ENCODE measurements at regions not wholly inside any gene's neighbourhood (a gene's known extent, or its start where the extent isn't known, plus 50 kb on each side); places are given as distances from the start of the nearest gene placed in this dataset.

- DNase-seq: no peak
- in situ Hi-C loops (cut with HindIII; ENCODE audit: low pct_ligation_motif_present, low pct_unique_long_range_greater_than_20kb, low sequenced_read_pairs): no loop called here
Observed at GRCh38 chr1:106072909-106073600, 983.4 kb upstream of the PRMT6 start.

- in situ Hi-C loops (cut with HindIII; ENCODE audit: low pct_ligation_motif_present, low pct_unique_long_range_greater_than_20kb, low sequenced_read_pairs): no loop called here
- DNase-seq: no peak
Observed at GRCh38 chr1:106080608-106081325, 975.7 kb upstream of the PRMT6 start.

DNA sequence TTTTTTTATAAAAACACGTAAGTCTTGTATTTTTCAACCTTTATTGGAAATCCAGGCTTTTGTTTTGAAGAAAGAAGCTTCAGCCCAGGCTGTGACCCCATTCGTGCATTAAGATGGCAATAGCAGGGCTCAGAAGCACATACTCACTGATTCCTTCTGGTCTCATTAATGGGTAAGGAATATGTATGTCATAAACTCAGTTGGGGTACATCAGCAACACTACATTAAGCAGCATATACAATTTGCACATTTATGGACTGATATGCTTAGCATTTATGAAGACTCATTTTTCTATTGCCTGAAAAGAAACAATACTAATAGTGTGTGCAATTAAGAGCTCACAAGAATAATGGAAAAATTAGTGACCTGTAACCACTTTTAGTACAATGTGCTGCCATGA, 945.4 kb upstream of the PRMT6 start:
- no peak for DNase-seq
- in situ Hi-C loops (cut with HindIII; ENCODE audit: low pct_ligation_motif_present, low pct_unique_long_range_greater_than_20kb, low sequenced_read_pairs): no loop called here

- in situ Hi-C loops (cut with HindIII; ENCODE audit: low pct_ligation_motif_present, low pct_unique_long_range_greater_than_20kb, low sequenced_read_pairs): no loop called here
- DNase-seq: no peak
Observed at GRCh38 chr1:106113851-106114250, 942.6 kb upstream of the PRMT6 start.

DNA sequence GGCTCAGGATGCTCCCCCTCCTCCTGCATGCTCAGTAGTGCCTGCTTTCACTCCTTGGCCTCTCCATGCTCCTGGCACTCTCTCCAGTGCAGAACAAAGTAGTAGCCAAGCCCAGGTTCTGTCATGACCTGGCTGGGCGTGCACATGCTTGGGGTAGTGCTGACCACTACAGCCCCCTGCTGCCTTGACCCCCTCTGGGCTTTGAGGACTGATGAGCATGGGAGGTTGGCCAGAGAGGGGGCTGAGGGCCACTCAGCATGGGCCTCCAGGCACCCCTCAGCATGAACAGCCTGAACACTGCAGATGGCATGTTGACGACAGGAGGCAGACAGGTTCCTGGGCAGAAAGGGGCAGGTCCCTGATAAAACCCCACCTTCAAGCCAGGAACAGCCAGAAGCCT, 935.7 kb upstream of the PRMT6 start:
- in situ Hi-C loops (cut with HindIII; ENCODE audit: low pct_ligation_motif_present, low pct_unique_long_range_greater_than_20kb, low sequenced_read_pairs): no loop called here

DNA sequence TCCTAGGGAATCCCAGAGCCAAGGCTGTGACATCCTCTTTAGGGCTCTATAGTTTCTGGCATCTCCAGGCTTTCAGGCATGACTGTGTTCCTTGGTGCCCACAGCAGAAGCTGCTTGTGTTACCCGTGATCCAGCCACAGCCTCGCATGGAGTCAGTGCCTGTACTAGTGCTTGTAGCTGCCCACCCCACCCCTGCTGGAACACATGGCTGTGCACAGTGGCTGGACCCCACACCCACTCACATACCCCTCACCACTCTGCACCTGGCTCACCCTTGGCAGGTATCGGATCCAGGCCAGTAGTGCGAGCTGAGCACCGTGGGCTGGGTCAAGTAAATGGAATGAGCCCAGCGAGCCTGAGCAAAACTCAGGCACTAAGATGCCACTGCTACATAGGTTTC, 934.7 kb upstream of the PRMT6 start:
- in situ Hi-C loops (cut with HindIII; ENCODE audit: low pct_ligation_motif_present, low pct_unique_long_range_greater_than_20kb, low sequenced_read_pairs): no loop called here
- DNase-seq: no peak

More for the DNA sequence above, 935.7 kb upstream of the PRMT6 start:
- no peak for DNase-seq

DNA sequence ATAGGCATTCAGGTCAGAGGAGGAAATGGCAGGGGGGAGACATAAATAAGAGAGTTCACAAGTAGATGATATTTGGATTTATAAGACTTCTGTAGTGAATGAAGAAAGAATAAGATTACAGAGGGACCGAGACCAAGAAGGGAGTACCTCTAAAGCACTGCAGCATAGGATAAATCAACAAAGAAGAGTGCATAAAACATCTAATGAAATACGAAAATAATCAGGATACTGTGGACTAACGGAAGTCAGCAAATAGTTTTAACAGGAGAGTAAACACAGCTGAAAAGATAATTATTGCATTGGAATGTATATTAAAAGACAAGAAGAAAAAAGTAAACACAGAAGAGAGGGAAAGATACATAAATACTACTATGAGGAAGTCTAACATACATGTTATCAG, 921.9 kb upstream of the PRMT6 start:
- DNase-seq: no peak
- in situ Hi-C loops (cut with HindIII; ENCODE audit: low pct_ligation_motif_present, low pct_unique_long_range_greater_than_20kb, low sequenced_read_pairs): no loop called here

GRCh38 chr1:106173101-106173500, 883.4 kb upstream of the PRMT6 start:
- DNase-seq: no peak
- in situ Hi-C loops (cut with HindIII; ENCODE audit: low pct_ligation_motif_present, low pct_unique_long_range_greater_than_20kb, low sequenced_read_pairs): no loop called here

GRCh38 chr1:106178791-106179190, 877.7 kb upstream of the PRMT6 start:
- in situ Hi-C loops (cut with HindIII; ENCODE audit: low pct_ligation_motif_present, low pct_unique_long_range_greater_than_20kb, low sequenced_read_pairs): no loop called here

DNA sequence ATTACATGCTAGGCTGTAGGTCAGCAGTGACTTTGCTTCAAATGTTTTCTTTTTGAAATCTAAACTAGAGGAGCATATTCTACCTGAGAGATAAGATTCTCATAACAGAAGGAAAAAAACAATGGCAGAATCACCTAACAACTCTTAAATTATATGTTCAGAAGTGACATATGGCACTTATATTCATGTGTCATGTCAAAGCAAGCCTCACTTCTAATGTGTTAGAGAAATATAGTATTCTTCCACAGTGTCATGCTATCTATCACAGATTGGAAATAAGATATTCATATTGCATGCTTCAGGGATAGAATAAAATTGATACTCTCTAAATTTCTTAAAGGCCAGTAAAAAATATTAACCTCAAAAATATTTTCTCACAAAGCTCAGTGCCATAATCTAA, 874.6 kb upstream of the PRMT6 start:
- DNase-seq: no peak
- in situ Hi-C loops (cut with HindIII; ENCODE audit: low pct_ligation_motif_present, low pct_unique_long_range_greater_than_20kb, low sequenced_read_pairs): no loop called here

More at GRCh38 chr1:106178791-106179190, 877.7 kb upstream of the PRMT6 start:
- DNase-seq: no peak

DNA sequence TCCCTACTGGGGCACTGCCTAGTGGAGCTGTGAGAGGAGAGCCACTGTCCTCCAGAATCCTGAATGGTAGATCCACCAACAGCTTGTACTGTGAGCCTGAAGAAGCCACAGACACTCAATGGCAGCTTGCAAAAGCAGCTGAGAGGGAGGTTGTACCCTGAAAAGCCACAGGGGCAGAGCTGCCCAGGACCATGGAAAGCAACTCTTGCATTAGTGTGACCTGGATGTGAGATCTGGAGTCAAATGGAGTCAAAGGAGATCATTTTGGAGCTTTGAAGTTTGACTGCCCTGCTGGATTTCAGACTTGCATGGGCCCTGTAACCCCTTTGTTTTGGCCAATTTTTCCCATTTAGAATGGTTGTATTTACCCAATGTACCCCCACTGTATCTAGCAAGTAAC, 871.4 kb upstream of the PRMT6 start:
- in situ Hi-C loops (cut with HindIII; ENCODE audit: low pct_ligation_motif_present, low pct_unique_long_range_greater_than_20kb, low sequenced_read_pairs): no loop called here

GRCh38 chr1:106189780-106190179, 866.7 kb upstream of the PRMT6 start:
- in situ Hi-C loops (cut with HindIII; ENCODE audit: low pct_ligation_motif_present, low pct_unique_long_range_greater_than_20kb, low sequenced_read_pairs): no loop called here

More for the DNA sequence above, 871.4 kb upstream of the PRMT6 start:
- DNase-seq: no peak

DNA sequence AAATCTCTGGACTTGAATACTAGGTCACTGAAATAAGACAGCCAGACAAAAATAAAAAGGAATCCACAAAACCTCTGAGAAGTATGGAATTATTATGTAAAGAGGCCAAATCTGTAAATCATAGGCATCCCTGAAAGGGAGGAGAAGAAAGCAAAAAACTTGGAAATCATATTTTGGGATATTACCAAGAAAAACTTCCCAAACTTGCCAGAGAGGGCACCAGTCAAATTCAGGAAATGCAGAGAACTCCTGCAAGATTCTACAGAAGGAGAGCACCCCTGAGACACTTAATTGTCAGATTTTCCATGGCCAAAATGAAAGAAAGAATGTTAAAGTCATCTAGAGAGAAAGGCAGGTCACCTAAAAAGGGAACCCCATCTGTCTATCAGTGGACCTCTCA, 862.3 kb upstream of the PRMT6 start:
- in situ Hi-C loops (cut with HindIII; ENCODE audit: low pct_ligation_motif_present, low pct_unique_long_range_greater_than_20kb, low sequenced_read_pairs): no loop called here
- no peak for DNase-seq

More at GRCh38 chr1:106189780-106190179, 866.7 kb upstream of the PRMT6 start:
- DNase-seq: no peak

DNA sequence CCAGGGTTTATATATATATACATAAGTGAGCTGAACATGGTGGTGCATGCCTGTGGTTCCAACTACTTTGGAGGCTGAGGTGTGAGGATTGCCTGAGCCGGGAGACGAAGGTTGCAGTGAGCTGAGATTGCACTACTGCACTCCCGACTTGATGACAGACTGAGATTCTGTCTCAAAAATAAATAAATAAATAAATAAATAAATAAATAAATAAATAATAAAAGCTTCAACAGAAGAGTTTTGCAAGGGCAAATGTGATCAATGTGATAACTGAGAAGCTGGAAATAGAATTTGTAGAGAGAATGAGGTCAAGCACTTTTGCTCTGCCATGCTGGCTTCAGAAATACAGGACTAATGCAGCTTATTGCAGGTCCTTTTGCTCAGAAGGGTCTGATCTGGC, 855.8 kb upstream of the PRMT6 start:
- in situ Hi-C loops (cut with HindIII; ENCODE audit: low pct_ligation_motif_present, low pct_unique_long_range_greater_than_20kb, low sequenced_read_pairs): no loop called here
- DNase-seq: no peak

DNA sequence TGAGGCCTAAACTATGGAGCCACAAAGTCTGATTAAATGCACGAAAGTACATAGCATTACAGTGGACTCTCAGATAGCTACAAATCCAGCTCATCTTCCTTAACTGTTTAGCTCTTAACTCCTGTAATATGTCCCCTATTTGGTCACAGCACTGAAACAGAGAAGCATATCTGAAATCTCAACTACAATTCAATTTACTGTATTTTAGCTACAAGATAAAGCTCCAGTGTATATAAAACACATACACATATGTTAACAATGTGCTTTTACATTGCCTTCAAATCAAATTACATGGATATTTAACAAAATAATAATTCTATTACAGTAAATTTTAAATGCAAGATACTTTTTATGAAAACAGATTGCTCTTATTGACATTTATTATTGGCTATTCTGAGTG, 849.3 kb upstream of the PRMT6 start:
- no peak for DNase-seq
- in situ Hi-C loops (cut with HindIII; ENCODE audit: low pct_ligation_motif_present, low pct_unique_long_range_greater_than_20kb, low sequenced_read_pairs): no loop called here

- in situ Hi-C loops (cut with HindIII; ENCODE audit: low pct_ligation_motif_present, low pct_unique_long_range_greater_than_20kb, low sequenced_read_pairs): no loop called here
- no peak for DNase-seq
Observed at GRCh38 chr1:106217765-106218164, 838.7 kb upstream of the PRMT6 start.

GRCh38 chr1:106222403-106222802, 834.1 kb upstream of the PRMT6 start:
- no peak for DNase-seq
- in situ Hi-C loops (cut with HindIII; ENCODE audit: low pct_ligation_motif_present, low pct_unique_long_range_greater_than_20kb, low sequenced_read_pairs): no loop called here

DNA sequence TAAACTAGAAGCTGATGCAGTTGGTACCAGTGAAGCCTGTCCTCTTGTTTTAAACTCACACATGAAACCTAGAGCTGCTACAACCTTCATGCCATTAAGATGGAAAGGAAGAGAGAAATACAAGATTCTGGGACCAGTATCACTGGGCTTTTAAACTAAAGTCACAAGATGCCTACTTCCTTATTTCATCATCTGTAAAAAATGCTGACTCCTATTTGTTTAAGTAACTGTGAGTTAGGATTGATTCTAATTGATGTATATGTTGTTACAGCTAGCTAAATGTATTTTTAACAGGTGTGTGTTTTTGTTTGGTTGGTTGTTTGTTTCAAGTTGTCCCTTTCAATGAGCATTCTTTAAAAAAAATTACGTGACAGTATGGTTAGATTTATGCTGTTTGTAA, 833.3 kb upstream of the PRMT6 start:
- DNase-seq: no peak
- in situ Hi-C loops (cut with HindIII; ENCODE audit: low pct_ligation_motif_present, low pct_unique_long_range_greater_than_20kb, low sequenced_read_pairs): no loop called here

DNA sequence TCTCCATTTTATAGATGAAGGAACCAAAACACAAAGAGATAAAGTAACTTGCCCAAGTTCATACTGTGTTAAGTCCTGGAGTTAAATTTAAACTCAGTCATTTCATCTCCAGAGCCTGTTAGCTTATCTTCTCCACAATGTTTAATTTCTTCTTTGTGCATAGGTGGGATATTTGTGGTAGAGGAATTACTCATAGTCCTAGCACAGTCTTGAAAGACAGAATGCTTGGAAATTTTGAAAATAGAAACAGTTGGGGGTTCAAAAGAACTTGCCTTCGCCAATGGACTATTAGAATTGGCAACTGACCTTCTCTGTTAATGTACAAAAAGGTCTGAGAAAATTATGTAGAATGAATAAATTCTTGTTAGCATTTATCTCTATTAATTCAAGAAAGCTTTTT, 832.0 kb upstream of the PRMT6 start:
- in situ Hi-C loops (cut with HindIII; ENCODE audit: low pct_ligation_motif_present, low pct_unique_long_range_greater_than_20kb, low sequenced_read_pairs): no loop called here

GRCh38 chr1:106225403-106225802, 831.1 kb upstream of the PRMT6 start:
- no peak for DNase-seq
- in situ Hi-C loops (cut with HindIII; ENCODE audit: low pct_ligation_motif_present, low pct_unique_long_range_greater_than_20kb, low sequenced_read_pairs): no loop called here

More for the DNA sequence above, 832.0 kb upstream of the PRMT6 start:
- DNase-seq: no peak

Data from ACHN (cell line).